Stimulated activated CD4-positive, alpha-beta T cell treated with anti-CD3 and anti-CD28 coated beads, Interleukin-4, amount 100 ng/mL, for 1 hour (primary cell): ENCODE measurements at regions not wholly inside any gene's neighbourhood (a gene's known extent, or its start where the extent isn't known, plus 50 kb on each side); places are given as distances from the start of the nearest gene placed in this dataset.

Experiments used
- DNase-seq: peaks from one replicate; pipeline ENCODE4 v3.0.0-alpha.2; 2020

DNA sequence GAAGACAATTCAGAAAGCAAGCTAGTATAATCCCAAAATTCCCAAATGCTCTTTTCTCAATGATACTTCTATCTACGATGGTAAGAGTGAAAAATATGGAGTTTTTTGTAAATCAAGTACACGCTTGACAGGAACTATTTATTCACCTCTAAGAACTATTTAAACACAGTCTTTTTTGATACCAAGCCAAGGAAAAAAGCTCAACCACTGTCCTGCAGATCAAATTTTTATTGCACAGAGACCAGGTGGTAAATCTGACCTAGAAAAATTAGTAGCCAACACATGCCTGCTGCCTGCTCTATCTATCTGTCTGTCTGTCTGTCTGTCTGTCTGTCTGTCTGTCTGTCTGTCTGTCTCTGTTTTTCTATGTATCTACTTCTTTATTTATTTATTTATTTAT, 292.2 kb downstream of the MZT1 start:
- no peak for DNase-seq

DNA sequence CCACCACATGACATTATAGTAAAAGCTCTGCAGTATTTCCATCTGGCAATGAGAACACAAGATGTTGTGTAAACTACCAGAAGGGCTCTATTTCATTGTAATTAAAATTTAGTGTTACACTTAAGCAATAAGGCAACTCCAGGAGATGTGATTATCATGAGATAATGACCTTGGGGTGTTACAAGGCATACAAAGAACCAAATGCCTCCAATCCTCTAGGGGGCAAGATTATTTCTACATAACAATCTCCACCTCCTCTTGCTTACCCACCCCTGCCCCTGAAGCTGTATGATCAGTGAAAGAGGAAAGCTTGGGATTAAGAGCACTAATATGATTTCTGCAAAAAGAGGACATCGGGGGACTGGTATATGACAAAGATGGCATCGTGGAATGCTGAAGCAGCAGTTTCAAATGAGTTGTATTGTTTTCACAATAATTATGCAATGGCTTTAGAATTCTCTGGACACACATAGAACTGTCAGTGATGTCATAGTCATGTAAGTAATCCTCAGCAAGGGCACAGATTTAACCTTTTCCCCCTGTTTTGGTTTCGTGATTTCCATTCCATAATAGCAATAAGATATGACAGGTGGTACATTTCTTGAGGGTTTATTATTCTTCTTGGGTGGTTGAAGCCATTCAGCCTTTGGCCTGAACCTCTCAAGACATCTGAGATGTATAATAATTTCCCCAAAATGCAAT, 295.3 kb downstream of the MZT1 start:
- no peak for DNase-seq

DNA sequence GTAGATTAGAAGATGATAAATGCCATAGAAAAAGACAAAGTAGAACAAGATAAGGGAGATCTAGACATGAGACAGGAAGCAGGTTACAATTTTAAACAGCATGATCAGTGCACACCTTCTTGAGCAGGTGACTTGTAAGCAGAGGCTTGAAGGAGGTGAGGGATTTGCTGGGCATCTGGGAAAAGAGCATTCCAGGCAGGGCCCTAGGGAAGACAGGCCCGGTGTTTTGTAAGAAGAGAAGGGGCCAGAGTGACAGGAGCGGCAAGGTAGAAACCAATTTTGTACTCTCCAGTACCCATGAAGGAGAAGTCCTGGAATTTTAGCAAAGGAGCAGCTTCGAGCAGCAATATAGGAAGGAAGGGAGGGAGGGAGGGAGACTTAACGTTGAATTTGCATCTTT, 296.5 kb downstream of the MZT1 start:
- DNase-seq, result no peak

DNA sequence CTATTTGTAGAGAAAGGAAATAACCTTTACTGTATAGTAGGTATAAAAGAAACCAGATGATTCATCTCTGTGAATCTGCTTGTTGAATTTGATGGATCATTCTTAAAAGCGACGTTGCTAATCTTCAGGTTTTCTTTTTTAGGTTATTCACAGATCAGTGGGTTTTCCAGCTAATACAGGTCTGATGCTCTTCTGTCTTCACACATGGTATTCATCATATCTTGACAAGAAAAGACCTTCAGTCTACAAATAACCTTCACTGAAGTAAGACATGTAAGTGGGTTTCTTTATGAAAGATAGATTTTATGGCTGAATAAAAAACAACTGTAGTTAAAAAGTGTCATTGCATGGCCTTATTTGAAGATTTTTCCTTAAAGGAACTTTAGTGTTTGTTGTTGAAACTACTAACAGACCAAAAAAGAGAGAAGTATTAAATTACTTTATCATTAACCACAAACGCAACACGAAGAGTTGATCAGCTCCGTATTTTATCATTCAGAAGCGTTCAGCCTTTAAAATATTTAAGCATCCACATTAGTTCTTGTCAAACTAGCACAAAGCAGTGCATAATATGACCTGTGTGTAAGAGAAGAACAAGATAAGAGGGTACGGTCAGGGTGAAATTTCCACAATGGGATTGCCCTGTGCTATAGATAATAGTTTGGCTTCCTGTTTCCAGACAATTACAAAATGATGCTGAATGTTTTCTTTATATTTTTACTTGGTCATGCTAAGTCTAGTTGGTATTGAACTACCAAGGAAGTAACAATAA, 299.5 kb downstream of the MZT1 start:
- no peak for DNase-seq

DNA sequence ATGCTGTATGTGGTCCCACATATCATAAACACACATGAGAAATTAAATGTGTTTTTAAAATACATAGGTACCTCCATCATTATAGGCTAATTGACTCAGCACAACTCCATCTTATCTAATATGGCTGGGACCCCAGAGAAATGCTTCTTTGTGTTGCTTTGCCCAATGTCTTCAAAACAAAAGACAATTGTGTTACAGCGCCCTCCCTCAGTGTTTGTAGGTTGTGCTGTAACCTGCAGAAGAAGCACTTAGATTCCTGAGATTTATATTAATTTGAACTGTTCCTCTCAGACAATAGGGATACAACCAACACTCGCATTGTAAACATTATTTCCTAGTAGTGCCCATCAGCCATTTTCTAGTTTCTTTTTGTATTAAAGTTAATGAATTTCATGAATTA, 303.4 kb downstream of the MZT1 start:
- DNase-seq, result no peak

DNA sequence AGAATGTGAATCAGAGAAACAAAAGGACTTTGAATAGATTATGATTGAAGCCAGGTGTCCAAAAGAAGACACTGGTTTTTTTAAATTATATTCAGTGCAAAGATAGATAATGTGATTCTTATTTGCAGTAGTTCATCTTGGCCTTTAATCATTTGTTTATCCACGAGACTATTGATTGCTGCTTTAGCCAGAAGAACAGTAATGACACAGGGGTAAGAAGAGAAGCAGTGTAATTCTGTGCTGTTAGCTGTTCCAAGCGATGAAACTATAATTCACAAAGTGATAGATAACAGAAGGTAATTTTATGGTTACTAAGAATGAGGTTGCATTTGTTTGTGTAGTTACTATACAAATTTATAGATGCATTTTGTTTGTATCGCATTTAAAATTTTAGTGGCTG, 311.6 kb downstream of the MZT1 start:
- DNase-seq, result no peak

DNA sequence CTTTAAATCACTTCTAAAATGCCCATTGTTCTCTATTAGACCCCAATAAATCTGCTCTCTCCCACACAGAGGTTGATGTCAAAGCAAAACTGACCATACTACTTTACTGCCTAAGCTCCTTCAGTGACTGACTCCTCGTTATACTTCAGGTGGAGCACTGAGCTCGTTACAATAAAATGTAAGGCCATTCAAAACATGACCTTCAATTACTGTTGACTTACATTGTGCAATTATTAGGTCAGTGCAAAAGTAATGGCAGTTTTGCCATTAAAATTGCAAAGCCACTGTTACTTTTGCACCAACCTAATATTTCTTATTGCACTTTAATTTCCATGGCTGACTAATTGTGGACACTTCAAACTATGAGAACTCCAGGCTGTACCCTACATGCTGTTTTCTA, 314.9 kb downstream of the MZT1 start:
- no peak for DNase-seq

DNA sequence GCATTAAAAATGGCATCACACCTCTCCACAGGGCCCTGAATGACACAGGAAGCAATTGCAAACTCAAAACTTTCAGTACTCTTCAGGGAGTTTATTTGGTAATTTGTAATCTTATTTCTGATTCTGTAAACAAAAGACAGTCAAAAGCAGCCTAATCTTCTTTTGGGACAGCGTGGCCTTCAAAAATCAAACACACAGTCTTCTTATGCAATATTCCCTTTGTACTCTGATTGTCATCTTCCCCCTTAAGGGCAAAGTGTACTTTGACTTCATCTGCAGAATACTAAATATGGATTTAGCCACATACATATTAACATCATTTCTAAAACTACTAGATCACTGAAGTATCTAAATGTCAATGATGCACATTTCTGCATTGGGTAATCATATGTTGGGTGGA, 322.0 kb downstream of the MZT1 start:
- DNase-seq, result no peak

DNA sequence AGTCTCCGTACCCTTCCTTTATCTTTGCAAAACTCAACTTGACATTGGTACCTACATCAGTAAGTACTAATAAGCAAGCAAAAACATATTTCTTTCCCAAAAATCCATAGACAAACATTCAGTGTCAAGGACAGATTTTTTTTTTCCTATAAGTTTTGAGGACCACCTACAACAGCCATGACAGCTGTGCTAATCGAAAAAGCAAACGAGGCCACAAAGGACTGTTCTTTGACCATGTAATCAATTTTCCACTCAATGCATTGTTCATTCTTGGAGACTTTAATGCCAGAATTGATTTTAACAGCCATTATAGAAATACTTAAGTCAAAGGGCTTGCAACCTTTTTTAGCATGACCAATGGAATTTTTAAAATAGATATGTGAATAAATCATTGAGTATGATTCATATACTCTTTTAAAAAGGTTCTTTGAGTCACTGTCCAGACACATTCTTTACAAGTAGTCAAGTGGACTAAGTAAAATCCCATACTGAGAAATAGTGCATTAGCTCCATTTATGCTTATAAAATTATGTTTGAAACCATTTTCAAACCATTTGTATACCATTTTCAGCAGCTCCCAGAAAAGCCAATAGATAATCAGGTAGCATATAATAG, 323.9 kb downstream of the MZT1 start:
- DNase-seq, result no peak

DNA sequence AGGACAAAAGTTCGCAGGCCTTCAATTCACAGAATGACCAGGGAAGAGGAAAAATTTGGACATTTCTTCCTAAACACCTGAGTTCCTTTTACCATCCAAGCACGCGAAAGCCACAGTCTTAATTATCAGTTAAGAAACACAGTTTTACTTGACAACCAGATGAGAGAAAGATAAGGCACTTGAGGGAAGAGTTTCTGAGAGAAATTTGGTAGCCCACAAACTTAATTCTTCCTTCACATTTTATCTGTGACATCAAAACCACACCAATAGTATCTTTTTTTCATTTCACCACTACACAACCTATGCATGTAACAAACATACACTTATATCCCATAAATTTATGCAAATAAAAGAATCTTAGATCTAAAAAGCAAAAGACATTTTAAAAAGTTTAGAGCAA, 326.6 kb downstream of the MZT1 start:
- no peak for DNase-seq

DNA sequence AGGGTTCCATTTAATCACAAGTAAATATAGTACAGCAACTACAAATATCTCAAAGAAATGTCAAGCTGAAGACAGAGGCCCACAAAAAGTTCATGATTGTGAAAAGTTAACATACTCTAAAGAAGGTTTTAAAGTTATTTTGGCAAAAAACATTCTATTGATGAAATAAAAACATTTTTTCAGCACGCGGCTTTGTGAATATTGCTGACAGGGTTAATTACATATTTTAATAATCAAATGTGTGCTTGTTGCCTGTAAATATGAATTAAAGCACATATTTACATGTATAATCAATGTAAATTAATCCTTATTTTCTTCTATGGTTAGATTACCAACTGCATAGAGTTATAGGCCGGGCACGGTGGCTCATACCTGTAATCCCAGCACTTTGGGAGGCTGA, 328.1 kb downstream of the MZT1 start:
- no peak for DNase-seq

DNA sequence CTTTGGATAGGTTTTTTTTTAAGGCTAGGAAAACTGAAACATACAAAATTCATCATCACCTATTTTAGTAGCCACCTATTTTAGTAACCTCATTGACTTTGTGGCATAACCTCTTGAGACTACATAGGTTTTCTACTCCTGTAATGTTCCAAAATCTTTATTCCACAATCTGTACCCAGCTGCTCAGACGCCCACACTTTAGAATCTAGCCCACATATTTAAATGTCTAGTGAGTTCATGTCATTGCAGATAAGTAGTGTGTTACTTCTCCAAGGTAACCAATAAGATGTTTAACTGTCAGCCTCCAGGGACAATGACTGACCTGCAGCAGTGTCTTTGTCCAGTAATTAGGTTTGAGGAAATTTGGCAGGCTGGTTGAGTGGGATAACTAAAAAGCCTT, 330.2 kb downstream of the MZT1 start:
- DNase-seq, result no peak

DNA sequence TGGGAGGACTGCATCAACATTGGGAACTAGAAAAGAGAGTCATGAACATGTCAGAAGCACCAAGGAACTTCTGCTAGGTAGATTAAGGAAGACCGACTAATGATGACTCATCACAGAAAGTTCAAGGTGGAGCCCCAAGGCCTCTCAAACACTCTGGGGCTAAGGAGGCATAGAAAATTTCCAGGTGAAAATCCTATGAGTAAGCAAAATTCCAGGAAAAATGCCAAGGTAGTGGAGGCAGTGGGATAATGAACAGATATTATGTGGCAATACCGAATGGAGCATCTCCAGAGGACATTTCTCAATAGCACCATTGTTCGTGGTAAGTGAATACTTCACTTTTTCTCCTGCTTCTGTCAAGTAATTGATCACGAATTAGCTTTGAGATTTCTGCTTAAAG, 336.5 kb downstream of the MZT1 start:
- no peak for DNase-seq

DNA sequence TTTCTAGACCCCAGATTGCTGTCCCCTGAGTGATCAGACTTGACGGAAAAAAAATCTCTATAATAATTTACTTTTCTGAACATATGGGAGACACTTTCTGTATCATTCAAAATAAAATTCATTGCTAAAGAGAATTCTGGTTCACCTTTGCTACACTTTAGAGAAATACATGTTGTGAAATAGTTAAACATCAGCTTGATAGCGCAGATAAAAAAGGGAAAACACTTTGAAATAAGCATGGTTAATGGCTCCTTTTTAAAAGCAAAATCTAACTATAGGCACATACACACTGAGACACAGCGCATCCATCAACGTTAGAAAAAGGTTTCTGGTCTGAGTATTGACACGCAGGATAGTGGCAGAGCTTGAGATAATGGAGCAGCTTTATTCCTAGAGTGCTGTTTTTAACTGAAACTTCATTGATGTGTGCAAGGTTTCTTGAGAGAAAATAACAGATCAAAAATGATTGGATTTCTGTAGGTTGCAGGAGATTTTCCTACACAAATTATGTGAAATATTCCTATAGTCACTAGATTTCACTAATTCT, 341.2 kb downstream of the MZT1 start:
- no peak for DNase-seq

DNA sequence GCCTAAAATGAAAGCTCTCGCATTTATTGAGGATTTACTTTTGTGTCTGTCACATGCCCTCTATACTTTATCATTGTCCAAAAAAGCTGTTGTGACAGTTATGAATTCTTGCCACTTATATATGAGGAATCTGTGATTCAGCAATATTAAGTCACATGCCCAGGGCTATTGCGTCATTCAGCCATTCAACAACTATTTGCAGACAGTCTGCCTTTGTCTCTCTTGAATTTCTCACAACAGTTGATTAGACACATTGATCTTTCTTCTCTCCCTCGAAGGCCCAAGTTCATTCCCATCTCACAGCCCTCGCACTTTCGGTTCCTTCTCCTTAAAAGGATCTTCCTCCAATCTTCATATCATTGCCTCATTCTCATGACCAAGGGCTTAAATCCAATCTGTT, 342.6 kb downstream of the MZT1 start:
- no peak for DNase-seq

DNA sequence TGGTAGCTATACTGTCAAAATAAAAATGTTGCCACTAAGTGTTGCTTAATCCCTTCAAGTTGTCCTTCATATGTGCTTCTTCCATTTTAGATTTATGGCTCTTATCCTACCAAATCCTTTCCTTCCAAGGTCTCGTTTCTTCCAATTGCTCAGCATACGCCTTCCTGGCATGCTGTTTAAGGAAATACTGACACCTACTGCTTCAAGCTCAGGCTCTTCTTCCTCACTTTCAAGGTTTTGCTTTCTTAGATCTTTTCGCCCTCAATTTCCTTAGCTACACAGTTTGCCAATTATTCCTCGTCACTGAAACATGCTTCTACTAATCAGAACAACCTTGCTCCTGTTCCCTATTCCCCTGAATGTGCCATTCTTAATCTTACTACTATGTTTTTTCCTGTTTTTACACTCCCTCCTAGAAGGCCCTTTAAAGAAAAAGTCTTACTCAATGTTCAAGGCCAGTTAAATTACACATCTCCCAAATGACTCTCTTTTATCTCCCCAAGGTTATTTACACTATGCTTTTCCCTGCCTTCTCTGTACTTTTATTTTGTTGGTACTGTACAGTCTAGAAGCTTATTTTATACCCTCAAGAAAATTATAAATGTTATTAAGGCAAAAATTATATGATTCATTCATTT, 343.1 kb downstream of the MZT1 start:
- DNase-seq, result no peak

DNA sequence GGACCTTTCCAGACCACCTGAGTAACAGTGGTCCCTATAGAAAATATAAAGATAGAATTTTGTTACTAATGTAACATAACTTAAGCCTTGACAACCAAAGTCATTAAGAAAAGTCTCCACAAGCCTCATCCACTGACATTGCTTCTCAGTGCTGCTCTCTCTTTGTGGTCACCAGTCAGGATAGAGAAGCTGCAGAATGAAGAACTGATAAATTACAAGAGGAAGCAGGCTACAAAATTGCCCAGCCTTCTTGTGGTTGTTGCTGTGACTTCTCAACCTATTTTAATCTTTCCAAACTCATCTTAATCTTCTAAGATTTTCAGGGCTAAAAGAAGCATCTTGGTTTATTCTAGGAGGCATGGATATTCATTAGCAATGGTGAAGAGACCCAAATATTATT, 343.8 kb downstream of the MZT1 start:
- no peak for DNase-seq

DNA sequence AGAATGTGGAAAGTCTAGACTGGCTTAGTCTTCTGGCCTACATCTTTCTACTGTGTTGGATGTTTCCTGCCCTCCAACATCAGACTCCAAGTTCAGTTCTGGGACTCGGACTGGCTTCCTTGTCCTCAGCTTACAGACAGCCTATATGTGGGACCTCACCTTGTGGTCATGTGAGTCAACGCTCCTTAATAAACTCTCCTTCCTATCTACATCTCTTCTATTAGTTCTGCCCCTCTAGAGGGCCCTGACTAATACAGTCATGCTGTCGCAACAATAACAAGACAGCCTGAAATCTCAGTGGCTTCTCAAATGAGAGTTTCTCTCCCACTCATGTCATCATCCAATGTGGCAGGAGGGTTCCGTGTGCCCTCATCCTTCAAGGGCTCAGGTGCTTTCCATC, 347.8 kb downstream of the MZT1 start:
- no peak for DNase-seq

DNA sequence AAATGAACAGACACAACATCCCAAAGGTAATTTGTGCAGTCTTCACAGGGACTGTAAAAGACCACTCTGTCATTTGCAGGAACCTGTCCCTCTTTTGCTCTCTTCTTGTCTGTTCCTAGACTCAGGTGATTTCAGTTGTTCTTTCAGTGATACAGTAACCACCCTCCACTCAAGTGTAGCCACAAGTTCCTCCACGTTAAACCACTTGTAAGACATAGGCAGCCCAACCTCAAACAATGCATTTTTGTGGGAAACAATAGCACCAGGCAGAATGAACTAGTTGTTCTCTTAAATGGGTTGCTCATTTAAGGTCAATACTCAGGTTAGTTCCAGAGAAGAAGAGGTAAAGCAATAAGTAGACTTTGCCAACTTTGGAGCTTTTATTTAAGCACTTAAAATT, 359.4 kb downstream of the MZT1 start:
- DNase-seq, result no peak

DNA sequence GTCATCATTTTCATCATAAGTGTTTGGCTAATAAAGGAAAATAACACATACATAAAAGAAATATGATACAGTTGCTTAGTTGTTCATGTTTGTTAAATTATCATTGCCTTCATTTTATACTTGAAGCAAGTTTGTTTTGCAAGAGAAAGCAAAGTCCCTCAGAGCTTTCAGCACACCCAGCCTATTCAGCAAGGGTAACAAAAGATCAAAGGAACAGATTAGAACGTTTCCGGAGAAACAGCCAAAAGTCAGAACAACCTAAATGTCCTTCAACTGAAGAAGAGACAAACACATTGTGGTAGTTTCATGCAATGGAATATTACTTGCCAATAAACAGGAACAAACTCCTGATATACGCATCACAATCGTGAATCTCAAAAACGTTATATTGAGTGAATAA, 380.7 kb downstream of the MZT1 start:
- DNase-seq, result no peak

DNA sequence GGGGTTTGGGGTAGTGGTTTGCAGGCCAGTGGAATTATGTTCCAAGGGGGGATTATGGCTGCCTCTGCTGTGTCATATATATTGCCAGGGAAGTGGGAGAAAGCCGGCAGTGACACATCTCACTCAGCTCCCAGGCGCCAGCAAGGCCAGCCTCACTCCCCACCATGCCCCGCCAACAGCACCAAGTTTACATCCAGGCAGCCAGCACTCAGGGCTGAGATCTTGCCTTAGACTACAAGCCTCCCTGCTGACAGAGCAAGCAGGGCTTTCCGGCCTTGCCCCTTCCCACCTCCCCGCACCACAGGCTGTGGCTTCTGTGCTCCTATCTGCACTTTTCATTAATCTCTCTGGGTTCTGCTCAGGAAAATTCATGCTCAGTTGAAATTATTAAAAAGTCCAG, 385.1 kb downstream of the MZT1 start:
- DNase-seq, result no peak

DNA sequence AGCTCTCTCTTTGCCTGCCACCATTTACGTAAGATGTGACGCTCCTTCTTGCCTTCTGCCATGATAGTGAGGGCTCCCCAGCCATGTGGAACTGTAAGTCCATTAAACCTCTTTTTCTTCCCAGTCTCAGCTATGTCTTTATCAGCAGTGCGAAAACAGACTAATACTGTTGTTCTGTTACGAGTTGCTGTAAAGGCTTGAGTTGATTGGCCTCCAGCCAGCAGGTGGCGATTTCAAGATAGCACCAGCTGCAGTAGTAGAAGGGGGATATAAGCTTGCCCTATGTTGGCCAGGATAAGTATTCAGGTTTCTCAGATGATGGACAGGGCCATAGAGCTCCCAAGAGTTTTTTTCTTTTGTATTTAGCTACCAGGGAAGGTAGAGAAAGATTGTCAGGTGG, 385.5 kb downstream of the MZT1 start:
- DNase-seq, result no peak

DNA sequence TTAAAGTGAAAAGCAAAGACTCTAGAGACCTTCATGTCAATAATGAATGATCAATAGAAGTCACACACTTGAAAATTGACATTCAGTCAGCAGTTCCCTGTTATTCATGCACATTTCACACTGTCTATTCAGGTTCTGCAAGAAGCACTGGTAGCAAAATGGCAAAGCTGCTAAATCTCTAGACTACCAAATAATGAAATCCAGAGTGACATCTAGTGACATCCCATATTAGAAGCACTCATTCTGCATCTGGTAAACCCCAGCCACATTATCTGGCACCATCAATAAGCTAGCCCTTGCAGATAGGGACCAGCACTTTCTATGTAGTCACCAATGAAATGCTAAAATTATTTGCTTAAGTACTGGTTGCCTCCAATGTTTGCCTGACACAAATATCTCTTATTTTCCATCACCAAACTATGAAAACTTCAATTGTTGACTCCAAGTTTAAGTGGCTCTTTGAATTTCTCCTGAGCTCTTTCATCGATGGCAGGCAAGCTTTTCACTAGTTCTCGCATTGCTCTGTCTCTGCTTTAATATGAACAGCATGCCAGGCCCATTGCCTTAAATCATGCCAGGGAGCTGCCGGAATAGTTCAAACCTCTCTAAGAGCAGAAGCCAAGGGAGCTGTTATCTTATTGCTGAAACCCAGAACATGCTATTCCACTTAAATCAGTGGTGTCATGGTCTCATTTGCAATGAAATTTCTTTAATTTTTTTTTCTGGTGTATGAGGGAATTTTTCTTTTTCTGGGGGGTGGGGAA, 409.9 kb downstream of the MZT1 start:
- no peak for DNase-seq
